G401.6 (cell line): ENCODE measurements at regions not wholly inside any gene's neighbourhood (a gene's known extent, or its start where the extent isn't known, plus 50 kb on each side); places are given as distances from the start of the nearest gene placed in this dataset.
A peak's percentile ranks its signal among the peaks of the same experiment; 100 is the strongest.

Experiments used
- FAIRE-seq: peaks from 2 replicates; lab custom pipeline; 2012; peaks lifted over from hg19 to GRCh38; lab: Jason Lieb, UNC

- no peak for FAIRE-seq
Observed at GRCh38 chr13:31049083-31049482, 112.6 kb downstream of the HSPH1 start.

- FAIRE-seq, result no peak
Observed at GRCh38 chr13:31048521-31048920, 113.2 kb downstream of the HSPH1 start.

GRCh38 chr13:31046711-31047279 lies 114.3 kb downstream of the TEX26 start:
- FAIRE-seq, result no peak

- no peak for FAIRE-seq
Observed at GRCh38 chr13:31045286-31046081, 113.0 kb downstream of the TEX26 start.

- FAIRE-seq, result peak; percentile 69
Observed at GRCh38 chr13:31044364-31045285, 112.2 kb downstream of the TEX26 start.

- no peak for FAIRE-seq
Observed at GRCh38 chr13:31043957-31044356, 111.5 kb downstream of the TEX26 start.

GRCh38 chr13:31042481-31043165 lies 110.2 kb downstream of the TEX26 start:
- no peak for FAIRE-seq

GRCh38 chr13:31042049-31042448 lies 109.6 kb downstream of the TEX26 start:
- FAIRE-seq, result no peak

- FAIRE-seq, result no peak
Observed at GRCh38 chr13:31038834-31039552, 106.5 kb downstream of the TEX26 start.

- no peak for FAIRE-seq
Observed at GRCh38 chr13:31037874-31038500, 105.5 kb downstream of the TEX26 start.

GRCh38 chr13:31036731-31037695 lies 104.6 kb downstream of the TEX26 start:
- no peak for FAIRE-seq

GRCh38 chr13:31035185-31035965 lies 102.9 kb downstream of the TEX26 start:
- no peak for FAIRE-seq

GRCh38 chr13:31032528-31033113 lies 100.2 kb downstream of the TEX26 start:
- FAIRE-seq, result no peak

- no peak for FAIRE-seq
Observed at GRCh38 chr13:31031482-31031881, 99.0 kb downstream of the TEX26 start.

GRCh38 chr13:31029102-31029501 lies 96.6 kb downstream of the TEX26 start:
- no peak for FAIRE-seq

- no peak for FAIRE-seq
Observed at GRCh38 chr13:31027136-31027535, 94.7 kb downstream of the TEX26 start.
